ENCODE measurements at regions not wholly inside any gene's neighbourhood (a gene's known extent, or its start where the extent isn't known, plus 50 kb on each side); places are given as distances from the start of the nearest gene placed in this dataset.

DNA sequence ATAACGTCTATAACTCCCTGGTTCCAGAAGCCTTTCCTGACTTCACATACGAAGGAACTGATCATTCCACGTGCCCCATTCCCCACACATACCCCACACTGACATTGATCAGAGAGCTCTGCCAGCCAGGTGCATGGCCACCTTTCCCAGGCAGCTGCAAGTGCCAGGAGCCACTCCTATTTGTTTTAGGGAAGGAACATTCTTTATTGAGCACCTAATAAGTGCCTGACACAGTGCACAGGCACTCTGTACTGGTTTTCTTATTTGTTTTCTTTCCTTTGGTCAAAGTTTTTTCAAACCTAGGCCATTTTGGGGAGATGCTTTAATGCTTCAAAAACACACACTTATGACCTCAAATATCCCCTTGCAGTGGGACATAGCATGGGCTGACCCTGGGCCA, 50.0 kb downstream of the PITPNM2 start:
- DNase-seq (ENCODE audit: extremely low read depth in 1 of 11, low read depth in 9 of 11, low spot score in 4 of 11) = no peak

- no peak for DNase-seq (ENCODE audit: extremely low read depth in 1 of 11, low read depth in 9 of 11, low spot score in 4 of 11)
Measured at GRCh38 chr12:123100450-123100849, 50.4 kb downstream of the PITPNM2 start.

DNA sequence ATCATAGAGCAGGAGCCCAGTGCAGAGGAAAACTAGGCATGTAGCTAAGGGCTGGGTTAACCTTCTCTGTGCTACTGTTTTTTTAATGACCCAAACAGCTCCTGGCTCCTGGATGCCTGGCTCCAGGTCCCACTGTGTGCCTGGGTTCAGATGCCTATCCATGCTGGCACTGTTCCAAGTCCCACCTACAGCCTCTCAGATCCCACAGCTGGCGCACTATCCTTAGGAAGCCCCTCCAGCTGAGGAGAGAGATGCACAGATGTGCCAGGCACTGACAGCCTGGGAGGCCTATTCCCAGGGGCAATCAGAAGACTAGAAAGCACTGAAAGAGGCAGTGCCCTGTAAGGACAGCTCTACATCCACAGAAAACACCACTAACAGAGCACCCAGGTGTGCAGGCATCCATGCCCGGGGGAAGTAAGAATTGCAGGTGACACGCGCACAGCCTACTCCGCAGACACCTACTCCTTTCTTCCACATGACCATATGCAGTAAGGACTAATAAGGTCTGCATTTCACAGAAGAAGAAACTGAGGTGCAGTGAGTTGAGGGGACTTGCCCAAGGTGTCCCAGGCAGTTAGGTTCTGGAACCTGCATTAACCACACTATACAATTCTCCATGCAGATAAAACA, 51.2 kb downstream of the PITPNM2 start:
- DNase-seq (ENCODE audit: extremely low read depth in 1 of 11, low read depth in 9 of 11, low spot score in 4 of 11) = no peak

- DNase-seq (ENCODE audit: extremely low read depth in 1 of 11, low read depth in 9 of 11, low spot score in 4 of 11) = no peak
Measured at GRCh38 chr12:123098780-123099179, 52.1 kb downstream of the PITPNM2 start.

DNA sequence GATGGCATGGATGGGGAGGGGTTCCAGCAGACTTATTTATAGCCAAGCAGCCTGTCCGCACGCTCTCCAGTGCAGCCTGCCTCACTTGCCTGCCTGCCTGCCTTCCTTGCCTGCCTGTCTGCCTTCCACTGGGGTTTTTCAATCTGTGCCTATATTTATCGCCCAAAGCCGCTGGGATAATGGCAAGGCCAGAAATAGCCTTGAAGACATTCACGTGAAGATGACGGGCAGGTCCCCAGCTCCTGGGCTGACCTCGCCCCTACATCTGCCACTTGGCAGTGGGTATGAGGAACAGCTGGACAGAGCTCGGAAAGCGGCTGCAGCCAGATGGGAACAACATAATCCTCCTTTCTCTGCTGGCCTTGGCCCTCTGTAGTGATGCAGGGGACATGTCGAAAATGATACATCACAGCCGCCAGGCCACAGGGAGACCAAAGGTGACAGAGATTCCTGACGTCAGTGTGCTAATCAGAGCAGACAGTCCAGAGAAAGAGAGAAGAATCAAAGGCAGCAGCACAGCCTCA, 53.3 kb downstream of the PITPNM2 start:
- peak in 2 of 11 donors; percentile 43 to 59 for DNase-seq (ENCODE audit: extremely low read depth in 1 of 11, low read depth in 9 of 11, low spot score in 4 of 11)

GRCh38 chr12:123096741-123097140, 54.1 kb downstream of the PITPNM2 start:
- DNase-seq (ENCODE audit: extremely low read depth in 1 of 11, low read depth in 9 of 11, low spot score in 4 of 11) = no peak

DNA sequence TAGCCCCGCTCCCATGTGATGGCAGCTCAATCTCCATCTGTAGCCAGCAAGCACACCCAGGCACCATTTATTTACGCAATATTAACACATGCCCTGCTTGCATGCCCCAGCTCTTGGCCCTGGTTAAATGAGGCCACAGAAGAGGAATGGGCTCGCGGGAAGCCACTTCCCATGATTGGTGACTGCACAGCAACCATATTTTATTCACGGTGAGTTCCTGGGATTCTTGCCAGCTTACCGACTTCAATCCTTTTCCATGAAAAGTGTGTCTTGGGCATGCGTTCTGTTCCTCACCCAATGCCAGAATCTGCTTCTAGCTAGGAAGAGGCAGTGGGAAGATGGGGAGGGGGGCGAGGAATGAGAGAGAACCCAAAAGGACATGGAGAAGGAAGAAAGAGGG, 54.7 kb downstream of the PITPNM2 start:
- DNase-seq (ENCODE audit: extremely low read depth in 1 of 11, low read depth in 9 of 11, low spot score in 4 of 11) = no peak

GRCh38 chr12:123095078-123095881, 55.6 kb downstream of the PITPNM2 start:
- DNase-seq (ENCODE audit: extremely low read depth in 1 of 11, low read depth in 9 of 11, low spot score in 4 of 11) = no peak

DNA sequence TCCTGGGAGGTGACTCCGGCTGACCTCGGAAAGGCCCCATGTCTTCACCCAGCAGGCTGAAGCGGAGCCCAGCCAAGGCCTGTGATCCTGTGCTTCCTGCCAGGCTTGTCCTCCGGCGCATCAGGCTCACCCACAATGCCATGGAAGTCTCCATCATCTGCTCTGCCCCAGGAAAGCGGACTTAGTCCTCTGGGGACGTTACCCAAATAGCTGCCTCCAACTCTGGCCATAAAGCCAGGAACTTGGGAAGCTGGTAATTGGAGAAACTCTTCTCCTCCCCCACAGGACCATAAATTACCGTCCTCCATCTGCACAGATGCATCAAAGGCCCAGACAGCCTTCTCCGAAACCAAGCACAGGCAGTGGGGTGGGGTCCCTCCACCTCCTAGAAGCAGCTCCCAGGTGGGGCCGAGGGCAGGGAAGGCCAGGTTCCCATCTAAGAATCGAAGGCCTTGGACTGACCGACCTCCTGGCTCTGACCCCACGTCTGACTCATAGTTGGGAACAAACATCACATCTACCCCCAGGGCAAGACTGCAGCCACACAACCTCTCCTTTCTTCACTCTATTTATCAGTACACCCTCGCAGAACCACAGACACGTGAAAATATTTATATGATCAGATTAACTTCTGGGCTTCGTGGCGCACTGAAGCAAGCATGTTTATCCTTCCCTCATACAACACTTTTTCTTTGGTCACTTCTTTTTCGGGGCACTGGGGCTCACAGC, 56.4 kb downstream of the PITPNM2 start:
- DNase-seq (ENCODE audit: extremely low read depth in 1 of 11, low read depth in 9 of 11, low spot score in 4 of 11) = peak in 4 of 11 donors; percentile 43 to 68 (median 67)

DNA sequence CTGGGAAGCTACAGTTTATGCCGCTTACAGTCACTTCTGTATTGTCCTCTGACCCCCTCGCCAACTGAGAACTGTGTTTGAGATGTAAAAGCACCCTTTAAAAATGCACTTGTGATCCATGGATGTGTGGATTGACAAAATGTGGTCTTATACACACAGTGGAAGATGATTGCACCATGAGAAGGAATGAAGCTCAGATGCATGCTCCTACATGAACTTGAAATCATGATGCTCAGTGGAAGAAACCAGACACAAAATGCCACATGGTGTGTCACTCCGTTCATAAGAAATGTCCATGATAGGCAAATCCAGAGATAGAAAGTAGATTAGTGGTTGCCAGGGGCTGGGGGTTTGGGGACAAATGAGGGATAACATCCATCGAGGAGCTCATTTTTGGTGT, 58.0 kb downstream of the PITPNM2 start:
- DNase-seq (ENCODE audit: extremely low read depth in 1 of 11, low read depth in 9 of 11, low spot score in 4 of 11) = no peak

GRCh38 chr12:123091230-123092150, 59.4 kb downstream of the PITPNM2 start:
- DNase-seq (ENCODE audit: extremely low read depth in 1 of 11, low read depth in 9 of 11, low spot score in 4 of 11) = no peak

DNA sequence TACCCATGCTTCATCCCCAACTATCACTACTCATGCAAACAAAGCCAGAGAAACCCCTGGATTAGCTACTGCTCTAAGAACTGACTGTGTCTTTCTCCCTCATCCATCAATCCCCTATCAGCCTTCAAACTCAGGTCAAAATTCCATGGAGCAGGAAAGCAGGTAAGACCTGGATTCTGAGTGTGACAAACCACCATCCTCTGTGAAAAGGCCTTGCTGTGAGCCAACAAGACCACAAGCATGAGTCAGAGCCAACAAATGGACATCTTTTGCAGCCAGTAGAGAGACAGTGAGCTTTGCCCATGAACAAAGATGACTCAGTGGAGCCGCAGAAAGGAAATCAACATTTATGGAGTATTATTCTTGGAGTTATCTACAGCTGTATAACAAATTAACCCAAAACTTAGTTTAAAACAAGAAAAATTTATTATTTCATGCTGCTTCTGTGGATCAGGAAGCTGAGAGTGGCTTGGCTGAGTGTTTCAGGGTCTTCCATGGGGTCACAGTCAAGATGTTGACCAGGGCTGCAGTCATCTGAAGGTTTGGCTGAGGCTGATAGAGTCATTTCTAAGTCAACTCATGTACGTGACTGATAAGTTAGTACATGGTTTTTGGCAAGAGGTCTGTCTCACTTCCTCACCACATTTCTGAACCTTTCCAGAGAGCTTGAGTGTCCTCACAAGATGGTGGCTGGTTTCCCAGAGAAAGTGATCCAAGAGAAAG, 61.1 kb downstream of the PITPNM2 start:
- DNase-seq (ENCODE audit: extremely low read depth in 1 of 11, low read depth in 9 of 11, low spot score in 4 of 11) = no peak

GRCh38 chr12:123089140-123089539, 61.8 kb downstream of the PITPNM2 start:
- no peak for DNase-seq (ENCODE audit: extremely low read depth in 1 of 11, low read depth in 9 of 11, low spot score in 4 of 11)

DNA sequence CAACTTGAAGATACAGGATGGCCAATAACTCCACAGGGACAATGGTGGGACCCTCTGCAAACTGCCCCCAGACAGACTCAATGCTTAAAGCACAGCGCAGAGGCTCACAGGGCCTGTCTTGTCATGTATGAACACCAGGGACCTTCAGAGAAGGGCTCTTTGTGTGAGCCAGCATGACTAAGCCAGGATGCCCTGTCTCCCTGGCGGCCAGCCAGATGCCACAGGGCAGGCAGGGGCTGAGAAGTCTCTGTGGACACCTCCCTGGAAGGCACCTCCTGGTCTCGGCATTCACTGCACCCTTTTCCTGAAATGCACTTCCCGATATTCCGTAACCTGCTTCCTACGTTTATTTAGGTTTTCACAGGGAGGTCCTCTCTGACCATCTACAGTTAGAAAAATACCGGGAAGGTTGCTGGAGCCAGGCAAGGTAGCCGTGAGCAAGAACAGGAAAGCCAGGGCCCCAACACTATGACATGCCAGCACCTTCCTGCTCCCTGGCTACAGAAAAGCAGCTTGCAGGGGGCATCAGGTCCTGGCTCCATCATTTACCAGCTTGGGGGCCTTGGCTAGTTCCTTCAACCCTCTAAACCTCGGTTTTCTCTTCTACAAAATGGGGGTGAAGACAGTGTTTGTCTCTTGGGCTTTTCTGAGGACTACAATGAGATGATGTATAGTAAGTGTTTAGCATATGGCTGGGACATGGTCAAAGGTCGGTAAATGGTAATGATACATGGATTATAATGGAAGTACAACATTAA, 65.0 kb downstream of the PITPNM2 start:
- no peak for DNase-seq (ENCODE audit: extremely low read depth in 1 of 11, low read depth in 9 of 11, low spot score in 4 of 11)

DNA sequence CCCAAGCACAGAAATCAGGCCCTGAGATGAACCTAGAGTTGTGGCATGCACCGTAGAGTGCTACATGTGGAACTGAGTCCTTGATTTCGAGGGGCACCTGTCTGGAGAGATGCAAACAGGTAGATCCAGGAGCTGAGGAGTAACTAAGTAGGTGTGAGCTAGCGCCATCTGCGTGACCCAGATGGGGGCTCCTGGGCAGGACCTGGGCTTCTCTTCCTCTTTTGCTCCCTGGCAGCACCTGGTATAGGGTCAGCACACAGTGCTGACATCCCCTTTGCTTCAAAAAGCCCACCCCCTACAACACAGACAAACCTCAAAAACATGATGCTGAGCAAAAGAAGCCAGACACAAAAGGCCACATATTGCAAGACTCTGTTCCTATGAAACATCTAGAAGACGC, 65.8 kb downstream of the PITPNM2 start:
- no peak for DNase-seq (ENCODE audit: extremely low read depth in 1 of 11, low read depth in 9 of 11, low spot score in 4 of 11)

- no peak for DNase-seq (ENCODE audit: extremely low read depth in 1 of 11, low read depth in 9 of 11, low spot score in 4 of 11)
Measured at GRCh38 chr12:123083661-123084571, 67.0 kb downstream of the PITPNM2 start.

DNA sequence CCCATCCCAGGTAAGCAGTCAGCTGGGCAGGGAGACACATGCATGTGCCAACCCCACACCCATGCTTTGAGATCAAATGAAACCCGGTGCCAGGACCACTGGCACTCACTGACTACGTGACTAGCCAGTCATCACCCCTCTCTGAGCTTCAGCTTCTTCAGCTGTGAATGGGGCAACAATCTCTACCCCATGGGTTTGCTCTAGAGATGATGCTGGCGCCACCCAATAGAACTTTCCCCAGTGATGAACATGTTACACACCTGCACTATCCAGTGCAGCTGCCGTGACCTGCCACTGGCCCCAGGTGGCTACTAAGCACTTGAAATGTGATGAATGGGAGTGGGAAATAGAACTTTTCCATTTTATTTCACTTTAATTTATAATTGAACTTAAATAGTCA, 70.3 kb downstream of the PITPNM2 start:
- no peak for DNase-seq (ENCODE audit: extremely low read depth in 1 of 11, low read depth in 9 of 11, low spot score in 4 of 11)

Data from renal cortex interstitium (tissue), 11 donors.